CD4-positive, alpha-beta T cell (primary cell): ENCODE measurements at regions not wholly inside any gene's neighbourhood (a gene's known extent, or its start where the extent isn't known, plus 50 kb on each side); places are given as distances from the start of the nearest gene placed in this dataset.

ENCODE experiments used
- ATAC-seq: fragments of 200-7000 bp; cut with Tn5 transposase; one replicate; pipeline ENCODE4 v1.10.0; 2022; ENCODE audit warnings: mild to moderate bottlenecking; ENCODE audit not compliant: poor library complexity
- CTCF ChIA-PET: fragments of 350-600 bp; sonication (Branson Sonifier 250); formaldehyde crosslinking; loops from one replicate; lab custom pipeline; 2021; ENCODE audit warnings: antibody characterized with exemption, inconsistent platforms; lab: Charles Lee
- POLR2A ChIA-PET: fragments of 350-600 bp; sonication (Branson Sonifier 250); formaldehyde crosslinking; loops from one replicate; lab custom pipeline; 2021; ENCODE audit warnings: antibody characterized with exemption, inconsistent platforms; lab: Charles Lee
- DNase-seq, 14 experiments: peaks; one replicate each; pipeline ENCODE4 v3.0.0-alpha.2; 2013 to 2020; ENCODE audit warnings: mixed read lengths in 2 of 14
- H3K27ac ChIP-seq, 2 donors: one replicate each; pipeline versions ENCODE4 v1.5.1 to v1.7.0; 2013; ENCODE audit warnings: low read length in 2 of 2, low read depth in 1 of 2, mild to moderate bottlenecking in 1 of 2
- H3K27me3 ChIP-seq, 2 experiments: 1 replicate in 1 of 2; 2 replicates in 1 of 2; pipeline versions ENCODE4 v1.6.1 to v1.7.0; 2013; ENCODE audit warnings: low read length in 2 of 2, control low read depth in 1 of 2, mild to moderate bottlenecking in 1 of 2, moderate library complexity in 1 of 2; ENCODE audit not compliant: insufficient read depth in 2 of 2, control insufficient read depth in 1 of 2
- H3K36me3 ChIP-seq: one replicate; pipeline ENCODE4 v1.6.1; 2013; ENCODE audit warnings: low read length, control low read depth; ENCODE audit not compliant: insufficient read depth
- H3K4me1 ChIP-seq: one replicate; pipeline ENCODE4 v1.6.1; 2013; ENCODE audit warnings: low read length, control low read depth; ENCODE audit not compliant: insufficient read depth
- H3K4me3 ChIP-seq: one replicate; pipeline ENCODE4 v1.5.1; 2013; ENCODE audit warnings: mild to moderate bottlenecking, low read length, moderate library complexity
- H3K9me3 ChIP-seq, 2 experiments: 1 replicate in 1 of 2; 2 replicates in 1 of 2; pipeline versions ENCODE4 v1.6.1 to v1.7.0; 2013; ENCODE audit warnings: low read length in 2 of 2, mild to moderate bottlenecking in 2 of 2, control low read depth in 1 of 2, moderate library complexity in 1 of 2; ENCODE audit not compliant: control insufficient read depth in 1 of 2, insufficient read depth in 1 of 2
- H3K27ac Mint-ChIP-seq: one replicate; pipeline ENCODE4 v1.8.0; 2020; ENCODE audit warnings: mixed read lengths
- H3K27me3 Mint-ChIP-seq: one replicate; pipeline ENCODE4 v1.8.0; 2021; ENCODE audit warnings: mixed read lengths
- H3K36me3 Mint-ChIP-seq: one replicate; pipeline ENCODE4 v1.8.0; 2021; ENCODE audit warnings: low read depth, mixed read lengths
- H3K4me1 Mint-ChIP-seq: one replicate; pipeline ENCODE4 v1.8.0; 2021; ENCODE audit warnings: low read depth, mixed read lengths
- H3K4me3 Mint-ChIP-seq: one replicate; pipeline ENCODE4 v1.8.0; 2020; ENCODE audit warnings: mild to moderate bottlenecking, mixed read lengths
- H3K9me3 Mint-ChIP-seq: one replicate; pipeline ENCODE4 v1.8.0; 2020; ENCODE audit warnings: mixed read lengths
- CTCF ChIP-seq: fragments of 200-600 bp; IDR thresholded peaks from one replicate; pipeline ENCODE4 v1.8.0; 2022; ENCODE audit warnings: antibody characterized with exemption, mild to moderate bottlenecking
- intact Hi-C, 2 experiments: fragments of 100-400 bp; cut with DNase I in 1 of 2; cut with micrococcal nuclease in 1 of 2; formaldehyde crosslinking; loops; one replicate each; pipeline versions ENCODE4 v1.15.1 to v1.9.0; 2023 to 2025; cut with DNase I, micrococcal nuclease

GRCh38 chr4:132085105-132085504 lies 1064.0 kb upstream of the PCDH10 start:
- intact Hi-C loops: no loop called here
- no peak for TF ChIP-seq CTCF
- no peaks in the 10 kb centered on the region for H3K36me3 Mint-ChIP-seq

GRCh38 chr4:132094017-132094416 lies 1055.1 kb upstream of the PCDH10 start:
- no peaks in the 10 kb centered on the region for H3K27me3 Mint-ChIP-seq
- ATAC-seq (no peak), DNase-seq (no peak)
- H3K9me3 ChIP-seq: peaks cover 0 to 8% of the 10 kb centered on the region in 2 experiments
- H3K4me3 ChIP-seq: no peak overlapping the region
- no peaks in the 10 kb centered on the region for H3K4me1 Mint-ChIP-seq
- no peak overlapping the region for H3K4me3 Mint-ChIP-seq
- no peak for TF ChIP-seq CTCF
- H3K4me1 ChIP-seq: no peaks in the 10 kb centered on the region
- no peaks in the 10 kb centered on the region for H3K36me3 Mint-ChIP-seq
- no peak overlapping the region for H3K27ac Mint-ChIP-seq
- POLR2A ChIA-PET: no interaction called here
- intact Hi-C loops: no loop called here
- H3K9me3 Mint-ChIP-seq: no peaks in the 10 kb centered on the region
- H3K27ac ChIP-seq: no peak overlapping the region
- CTCF ChIA-PET: no interaction called here
- no peaks in the 10 kb centered on the region for H3K36me3 ChIP-seq
- H3K27me3 ChIP-seq: no peaks in the 10 kb centered on the region

More at GRCh38 chr4:132085105-132085504, 1064.0 kb upstream of the PCDH10 start:
- ChIA-PET CTCF (no interaction called here), POLR2A (no interaction called here)
- no peaks in the 10 kb centered on the region for H3K27me3 ChIP-seq
- Mint-ChIP-seq H3K9me3 (peaks cover 8% of the 10 kb centered on the region), H3K27ac (no peak overlapping the region), H3K4me3 (no peak overlapping the region), H3K4me1 (no peaks in the 10 kb centered on the region), H3K27me3 (no peaks in the 10 kb centered on the region)
- no peak for ATAC-seq
- H3K9me3 ChIP-seq: peaks cover 0 to 3% of the 10 kb centered on the region in 2 experiments
- no peaks in the 10 kb centered on the region for H3K36me3 ChIP-seq
- H3K4me1 ChIP-seq: no peaks in the 10 kb centered on the region
- DNase-seq: no peak
- H3K4me3 ChIP-seq: no peak overlapping the region
- no peak overlapping the region for H3K27ac ChIP-seq

GRCh38 chr4:132097041-132097440 lies 1052.1 kb upstream of the PCDH10 start:
- Histone ChIP-seq H3K4me3 (no peak overlapping the region), H3K27me3 (no peaks in the 10 kb centered on the region), H3K9me3 (peaks cover 0 to 3% of the 10 kb centered on the region in 2 experiments), H3K4me1 (no peaks in the 10 kb centered on the region), H3K27ac (no peak overlapping the region), H3K36me3 (no peaks in the 10 kb centered on the region)
- Mint-ChIP-seq H3K4me1 (no peaks in the 10 kb centered on the region), H3K9me3 (no peaks in the 10 kb centered on the region), H3K4me3 (no peak overlapping the region), H3K36me3 (no peaks in the 10 kb centered on the region), H3K27me3 (no peaks in the 10 kb centered on the region), H3K27ac (no peak overlapping the region)
- ChIA-PET CTCF (no interaction called here), POLR2A (no interaction called here)
- ATAC-seq (no peak), DNase-seq (no peak)
- TF ChIP-seq CTCF: no peak
- intact Hi-C loops: no loop called here
